ENCODE measurements at regions not wholly inside any gene's neighbourhood (a gene's known extent, or its start where the extent isn't known, plus 50 kb on each side); places are given as distances from the start of the nearest gene placed in this dataset.
A peak's percentile ranks its signal among the peaks of the same experiment; 100 is the strongest.

- WGBS (ENCODE audit: missing lambda C conversion rate) = 31% methylated on average over 1 of the region's 1 CpG
- H3K27ac ChIP-seq = no peak overlapping the region
- ChIA-PET CTCF (no interaction called here), POLR2A (no interaction called here)
- no peaks in the 10 kb centered on the region for H3K4me1 ChIP-seq
- ATAC-seq (no peak), FAIRE-seq (no peak), DNase-seq (ENCODE audit: low read depth in 1 of 2, low spot score in 1 of 2) (no peak)
- H3K4me2 ChIP-seq = no peak overlapping the region
- H3K9me3 ChIP-seq = no peaks in the 10 kb centered on the region
- H3K4me3 ChIP-seq = no peak overlapping the region
- TF ChIP-seq ZFP36 (IDR thresholded peaks at IDR 0.05; ENCODE audit: borderline replicate concordance, partially characterized antibody) (no peak), GATA3 (IDR thresholded peaks at IDR 0.05; ENCODE audit: borderline replicate concordance) (no peak), RARB (CRISPR knock-in tag; IDR thresholded peaks at IDR 0.05) (no peak), TFCP2L1 (CRISPR knock-in tag; IDR thresholded peaks at IDR 0.05) (no peak), SMC3 (IDR thresholded peaks at IDR 0.05) (no peak), ESRRA (IDR thresholded peaks at IDR 0.05; ENCODE audit: borderline replicate concordance, low read length) (no peak), RFX5 (IDR thresholded peaks at IDR 0.05) (no peak), TP53 (CRISPR knock-in tag; IDR thresholded peaks at IDR 0.05) (no peak), NFE2L2 (conservative IDR thresholded peaks at IDR 0.05; ENCODE audit: low read length) (no peak), KDM5A (IDR thresholded peaks at IDR 0.05) (no peak), E2F6 (IDR thresholded peaks at IDR 0.05; ENCODE audit: borderline replicate concordance, low read depth) (no peak), KDM1A (IDR thresholded peaks at IDR 0.05; ENCODE audit: low read depth) (no peak), NPAS2 (CRISPR knock-in tag; IDR thresholded peaks at IDR 0.05; ENCODE audit: borderline replicate concordance) (no peak), MYC (IDR thresholded peaks at IDR 0.05; ENCODE audit: borderline replicate concordance, low read length) (no peak), HOXA7 (CRISPR knock-in tag; IDR thresholded peaks at IDR 0.05) (no peak), EP300 (IDR thresholded peaks at IDR 0.05) (no peak), ATOH8 (CRISPR knock-in tag; IDR thresholded peaks at IDR 0.05; ENCODE audit: low read depth) (no peak), POLR2A (IDR thresholded peaks at IDR 0.05; ENCODE audit: low read length) (no peak), USF2 (IDR thresholded peaks at IDR 0.05) (no peak), FOSL2 (IDR thresholded peaks at IDR 0.05) (no peak), FOSL2 (CRISPR knock-in tag; IDR thresholded peaks at IDR 0.05) (no peak)
These were observed 159.8 kb upstream of the ZRANB2 start for GRCh38 chr1:71240656-71241055.

GRCh38 chr1:71236503-71236902 is 155.7 kb upstream of the ZRANB2 start:
- WGBS (ENCODE audit: missing lambda C conversion rate) = 10% methylated on average over 2 of the region's 2 CpGs
- no peak for FAIRE-seq
- no peaks in the 10 kb centered on the region for H3K4me1 ChIP-seq
- no peaks in the 10 kb centered on the region for H3K9me3 ChIP-seq
- ChIA-PET CTCF (no interaction called here), POLR2A (no interaction called here)
- no peak overlapping the region for H3K27ac ChIP-seq
- no peak overlapping the region for H3K4me3 ChIP-seq
- no peak for ATAC-seq
- no peak for DNase-seq (ENCODE audit: low read depth in 1 of 2, low spot score in 1 of 2)
- TF ChIP-seq ZSCAN20 (CRISPR knock-in tag; IDR thresholded peaks at IDR 0.05) (no peak), HMGXB4 (CRISPR knock-in tag; IDR thresholded peaks at IDR 0.05; ENCODE audit: borderline replicate concordance) (no peak), MAFK (IDR thresholded peaks at IDR 0.05; ENCODE audit: partially characterized antibody) (peak; percentile 32), SREBF2 (IDR thresholded peaks at IDR 0.05) (no peak)
- no peak overlapping the region for H3K4me2 ChIP-seq
